ENCODE measurements at regions not wholly inside any gene's neighbourhood (a gene's known extent, or its start where the extent isn't known, plus 50 kb on each side); places are given as distances from the start of the nearest gene placed in this dataset.

DNA sequence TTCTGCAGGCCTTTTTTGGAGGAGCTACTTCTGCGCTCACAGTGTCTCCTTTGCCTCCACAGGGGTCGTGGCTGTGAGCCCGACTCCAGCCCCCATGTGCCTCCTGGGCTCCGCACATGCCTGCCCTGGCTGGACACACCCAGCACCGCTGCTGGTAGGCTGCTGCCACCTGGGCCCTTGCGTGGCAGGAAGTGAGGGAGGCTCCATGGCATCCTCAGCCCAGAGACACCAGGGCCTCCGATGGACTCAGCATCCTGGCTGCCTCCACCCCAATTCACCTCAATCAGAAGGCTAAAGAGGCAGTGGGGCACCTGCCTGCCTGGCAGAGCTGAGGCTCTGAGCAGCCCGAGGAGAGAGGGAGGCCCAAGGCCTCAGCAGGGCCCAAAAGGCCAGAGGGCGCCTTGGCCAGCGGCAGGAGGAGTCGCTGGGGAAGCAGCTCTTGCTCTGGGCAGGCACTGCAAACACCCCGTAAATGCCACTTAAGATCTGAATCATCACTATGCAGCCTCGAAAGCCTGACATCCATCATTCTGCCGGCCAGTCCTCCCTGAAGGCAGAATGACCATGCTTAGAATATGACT, 68.3 kb upstream of the OTOS start:
- Histone ChIP-seq H3K36me3 (ENCODE audit: control insufficient read depth, insufficient read depth, low read length) (no peaks in the 10 kb centered on the region), H3K4me3 (ENCODE audit: insufficient read depth, low read depth, low read length) (no peak overlapping the region), H3K27ac (ENCODE audit: insufficient read depth, low read depth, low read length, poor library complexity, severe bottlenecking) (no peak overlapping the region), H3K4me1 (ENCODE audit: control insufficient read depth, insufficient read depth, low read length) (peaks cover 19% of the 10 kb centered on the region), H3K9me3 (ENCODE audit: control insufficient read depth, low read length) (no peaks in the 10 kb centered on the region), H3K27me3 (ENCODE audit: control insufficient read depth, insufficient read depth, low read length, poor library complexity, severe bottlenecking) (no peaks in the 10 kb centered on the region)
- WGBS, 2 experiments: 91 to 93% methylated on average over 14 of the region's 14 CpGs

DNA sequence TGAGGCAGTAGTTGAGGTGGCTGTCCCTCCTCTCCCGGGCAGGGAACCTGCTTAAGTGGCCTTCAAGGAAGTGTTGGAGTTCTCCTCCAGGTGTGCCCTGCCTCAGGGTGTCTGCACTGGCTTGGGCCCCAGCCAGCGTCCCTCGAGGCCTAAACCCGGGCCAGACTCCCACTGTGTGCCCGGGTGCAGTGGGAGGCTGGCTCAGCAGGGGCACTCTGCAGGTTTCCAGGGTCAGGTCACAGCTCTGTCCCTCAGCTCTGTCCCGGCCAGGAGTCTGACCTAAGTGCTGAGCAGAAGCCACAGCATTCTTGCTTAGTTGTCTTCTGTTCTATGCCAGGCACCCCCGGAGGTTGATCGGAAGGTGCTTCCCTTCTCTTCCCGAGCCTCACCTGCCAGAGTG, 69.0 kb upstream of the OTOS start:
- H3K36me3 ChIP-seq (ENCODE audit: control insufficient read depth, insufficient read depth, low read length): no peaks in the 10 kb centered on the region
- WGBS, 2 experiments: 85 to 87% methylated on average over 9 of the region's 9 CpGs
- H3K9me3 ChIP-seq (ENCODE audit: control insufficient read depth, low read length): no peaks in the 10 kb centered on the region
- no peak overlapping the region for H3K27ac ChIP-seq (ENCODE audit: insufficient read depth, low read depth, low read length, poor library complexity, severe bottlenecking)
- H3K4me1 ChIP-seq (ENCODE audit: control insufficient read depth, insufficient read depth, low read length): peaks cover 18% of the 10 kb centered on the region
- no peak overlapping the region for H3K4me3 ChIP-seq (ENCODE audit: insufficient read depth, low read depth, low read length)
- no peaks in the 10 kb centered on the region for H3K27me3 ChIP-seq (ENCODE audit: control insufficient read depth, insufficient read depth, low read length, poor library complexity, severe bottlenecking)

DNA sequence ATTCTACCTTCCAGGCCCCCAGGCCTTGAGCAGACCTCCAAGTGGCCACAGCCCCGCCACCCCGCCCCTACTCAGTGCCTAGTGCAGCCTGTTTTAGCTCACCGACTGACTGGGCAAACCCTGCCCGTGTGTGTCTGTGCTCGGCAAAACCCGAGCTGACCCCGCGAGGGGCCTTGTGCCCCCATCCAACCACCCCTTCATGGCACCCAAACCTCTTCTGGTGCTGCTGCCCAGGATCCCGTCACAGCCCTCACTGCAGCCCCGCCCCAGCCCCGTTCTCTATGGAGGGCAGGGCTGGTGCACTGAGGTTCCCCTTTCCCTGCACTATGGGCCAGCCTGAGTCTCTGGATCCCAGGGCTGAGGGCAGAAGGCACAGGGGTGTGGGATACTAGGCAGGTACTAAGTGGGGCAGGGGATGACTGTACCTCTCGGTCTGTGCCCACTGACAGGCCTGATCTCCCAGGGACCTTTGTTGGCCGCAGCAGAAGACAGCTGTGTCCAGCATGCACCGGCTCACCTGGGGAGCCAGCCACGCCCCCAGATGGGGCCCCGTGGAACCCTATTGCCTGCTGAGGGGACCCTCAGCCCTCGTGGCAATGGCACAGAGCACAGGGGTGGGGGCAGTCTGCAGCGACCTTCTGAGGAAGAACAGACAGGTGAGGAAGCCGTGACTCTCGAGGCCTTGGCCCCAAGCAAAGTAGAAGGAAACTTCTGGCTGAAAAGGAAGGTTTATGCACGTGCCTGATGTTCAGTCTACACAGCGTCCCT, 69.9 kb upstream of the OTOS start:
- Histone ChIP-seq H3K4me1 (ENCODE audit: control insufficient read depth, insufficient read depth, low read length) (peaks cover 14% of the 10 kb centered on the region), H3K9me3 (ENCODE audit: control insufficient read depth, low read length) (no peaks in the 10 kb centered on the region), H3K27ac (ENCODE audit: insufficient read depth, low read depth, low read length, poor library complexity, severe bottlenecking) (no peak overlapping the region), H3K36me3 (ENCODE audit: control insufficient read depth, insufficient read depth, low read length) (no peaks in the 10 kb centered on the region), H3K27me3 (ENCODE audit: control insufficient read depth, insufficient read depth, low read length, poor library complexity, severe bottlenecking) (no peaks in the 10 kb centered on the region), H3K4me3 (ENCODE audit: insufficient read depth, low read depth, low read length) (no peak overlapping the region)
- 91 to 92% methylated on average over 22 of the region's 22 CpGs for WGBS, 2 experiments

DNA sequence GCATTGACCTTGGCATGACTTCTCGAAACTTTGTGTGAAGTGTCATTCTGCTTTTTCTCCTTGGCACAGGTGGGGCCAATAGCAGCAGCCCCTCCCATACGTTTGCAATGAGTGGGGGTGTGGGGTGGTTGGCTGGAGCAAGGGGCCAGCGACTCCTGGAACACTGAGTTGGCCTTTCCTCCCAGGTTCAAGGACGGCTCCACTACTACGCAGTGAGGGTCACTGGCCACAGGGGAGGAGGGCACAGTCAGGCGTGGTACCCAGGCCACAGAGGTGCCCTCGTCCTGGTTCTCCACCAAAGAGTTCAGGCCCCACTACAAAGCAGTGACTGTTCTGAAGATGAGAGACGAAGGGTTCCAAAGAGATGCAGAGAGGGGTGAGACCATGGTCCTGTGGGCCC, 70.6 kb upstream of the OTOS start:
- Histone ChIP-seq H3K36me3 (ENCODE audit: control insufficient read depth, insufficient read depth, low read length) (no peaks in the 10 kb centered on the region), H3K27me3 (ENCODE audit: control insufficient read depth, insufficient read depth, low read length, poor library complexity, severe bottlenecking) (no peaks in the 10 kb centered on the region), H3K4me3 (ENCODE audit: insufficient read depth, low read depth, low read length) (no peak overlapping the region), H3K9me3 (ENCODE audit: control insufficient read depth, low read length) (no peaks in the 10 kb centered on the region), H3K27ac (ENCODE audit: insufficient read depth, low read depth, low read length, poor library complexity, severe bottlenecking) (no peak overlapping the region), H3K4me1 (ENCODE audit: control insufficient read depth, insufficient read depth, low read length) (peaks cover 10% of the 10 kb centered on the region)
- WGBS, 2 experiments: 94 to 95% methylated on average over 8 of the region's 8 CpGs

DNA sequence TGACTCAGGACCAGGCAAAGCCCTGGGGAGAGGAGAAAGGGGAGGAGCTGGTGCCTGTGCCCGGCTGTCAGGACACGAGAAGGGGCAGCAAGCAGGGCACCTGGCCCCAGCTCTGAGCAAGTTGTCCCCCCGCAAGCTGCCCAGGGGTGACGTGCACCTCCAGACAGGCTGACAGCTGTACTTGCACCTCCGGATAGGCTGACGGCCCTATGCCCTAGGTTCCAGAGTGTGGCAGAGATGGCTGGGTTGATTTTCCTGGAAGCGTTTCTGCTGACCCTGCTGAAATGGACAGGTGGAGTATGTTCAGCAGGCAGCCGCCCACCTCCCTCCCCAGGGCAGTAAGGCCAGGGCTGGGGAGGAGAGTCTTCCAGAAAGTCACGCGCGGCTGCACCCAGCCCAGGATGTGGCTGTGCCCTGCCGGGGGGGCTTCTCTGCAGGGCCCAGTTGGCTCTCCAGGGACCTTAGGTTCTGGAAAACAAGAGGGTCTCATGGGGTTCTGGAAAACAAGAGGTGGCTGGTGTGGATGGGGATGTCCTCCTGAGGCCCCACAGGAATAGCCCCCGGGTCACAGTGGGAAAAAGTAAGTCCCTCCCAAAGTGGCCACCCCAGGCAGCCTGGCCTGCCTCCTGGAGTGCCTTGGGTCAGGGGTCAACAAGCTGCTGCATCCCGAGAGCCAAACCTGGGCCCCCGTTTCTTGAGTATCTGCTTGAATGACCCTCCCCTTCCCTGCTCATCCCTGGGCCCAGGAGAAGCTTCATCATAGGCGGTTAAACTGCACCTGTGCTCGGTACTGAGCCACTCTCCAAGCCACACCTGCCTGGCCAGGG, 71.4 kb upstream of the OTOS start:
- Histone ChIP-seq H3K9me3 (ENCODE audit: control insufficient read depth, low read length) (no peaks in the 10 kb centered on the region), H3K4me1 (ENCODE audit: control insufficient read depth, insufficient read depth, low read length) (peaks cover 10% of the 10 kb centered on the region), H3K36me3 (ENCODE audit: control insufficient read depth, insufficient read depth, low read length) (no peaks in the 10 kb centered on the region), H3K27me3 (ENCODE audit: control insufficient read depth, insufficient read depth, low read length, poor library complexity, severe bottlenecking) (no peaks in the 10 kb centered on the region), H3K27ac (ENCODE audit: insufficient read depth, low read depth, low read length, poor library complexity, severe bottlenecking) (no peak overlapping the region), H3K4me3 (ENCODE audit: insufficient read depth, low read depth, low read length) (no peak overlapping the region)
- WGBS, 2 experiments: 91 to 93% methylated on average over 17 of the region's 17 CpGs

DNA sequence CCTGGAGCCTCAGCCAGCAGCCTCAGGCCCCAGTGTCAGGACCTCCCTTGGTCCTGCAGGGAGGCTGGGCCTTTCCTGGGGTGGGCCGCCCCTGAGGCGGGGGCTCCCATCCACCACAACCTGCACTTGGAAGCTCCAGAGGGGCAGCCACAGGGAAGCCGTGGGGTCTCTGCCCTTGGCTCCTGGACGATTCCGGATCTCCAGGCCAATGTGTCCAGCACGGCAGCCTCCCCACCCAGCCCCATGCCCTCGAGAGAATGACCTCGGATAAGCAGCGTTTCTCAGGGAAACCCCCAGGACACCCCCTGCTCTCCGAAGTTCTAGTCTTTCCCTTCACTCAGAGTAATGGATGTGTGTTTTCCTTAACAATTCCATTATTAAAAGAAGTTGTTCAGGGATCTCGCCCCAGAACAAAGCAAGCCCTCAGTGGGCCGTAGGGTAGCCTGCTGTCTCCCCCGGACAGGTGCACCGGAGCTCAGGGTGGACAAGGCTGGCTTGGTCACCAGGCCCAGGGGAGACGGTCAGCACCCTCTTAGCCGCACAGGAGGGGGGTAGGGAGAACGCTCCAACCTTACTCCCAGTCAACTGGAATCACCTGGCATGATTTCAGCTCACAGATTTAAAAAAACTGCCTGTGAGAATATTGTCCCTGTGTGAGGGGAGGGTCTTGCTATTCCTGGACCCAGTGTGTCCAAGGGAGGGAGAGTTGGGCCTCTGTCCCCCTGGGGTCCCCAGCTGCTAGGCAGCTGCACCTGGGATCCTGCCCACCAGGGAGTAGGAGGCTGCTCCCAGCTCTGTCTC, 72.2 kb upstream of the OTOS start:
- H3K9me3 ChIP-seq (ENCODE audit: control insufficient read depth, low read length): no peaks in the 10 kb centered on the region
- no peaks in the 10 kb centered on the region for H3K27me3 ChIP-seq (ENCODE audit: control insufficient read depth, insufficient read depth, low read length, poor library complexity, severe bottlenecking)
- no peak overlapping the region for H3K4me3 ChIP-seq (ENCODE audit: insufficient read depth, low read depth, low read length)
- WGBS, 2 experiments: 92 to 94% methylated on average over 17 of the region's 17 CpGs
- H3K27ac ChIP-seq (ENCODE audit: insufficient read depth, low read depth, low read length, poor library complexity, severe bottlenecking): no peak overlapping the region
- peaks cover 10% of the 10 kb centered on the region for H3K4me1 ChIP-seq (ENCODE audit: control insufficient read depth, insufficient read depth, low read length)
- H3K36me3 ChIP-seq (ENCODE audit: control insufficient read depth, insufficient read depth, low read length): no peaks in the 10 kb centered on the region

DNA sequence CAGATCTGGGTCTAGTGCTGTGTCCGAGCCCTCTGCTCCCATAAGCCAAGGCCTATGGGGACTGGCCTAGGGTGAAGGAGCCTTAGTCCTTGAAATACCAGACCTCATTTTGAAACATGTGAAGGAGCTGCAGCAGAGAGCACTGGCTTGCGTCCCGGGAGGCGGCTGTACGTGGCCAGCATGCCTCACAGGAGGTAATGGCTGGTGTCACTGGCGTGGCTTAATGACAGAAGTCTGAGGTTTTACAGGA, 72.7 kb upstream of the OTOS start:
- 93% methylated on average over 6 of the region's 6 CpGs for WGBS, 2 experiments
- H3K27ac ChIP-seq (ENCODE audit: insufficient read depth, low read depth, low read length, poor library complexity, severe bottlenecking): no peak overlapping the region
- no peaks in the 10 kb centered on the region for H3K27me3 ChIP-seq (ENCODE audit: control insufficient read depth, insufficient read depth, low read length, poor library complexity, severe bottlenecking)
- H3K4me1 ChIP-seq (ENCODE audit: control insufficient read depth, insufficient read depth, low read length): peaks cover 10% of the 10 kb centered on the region
- H3K4me3 ChIP-seq (ENCODE audit: insufficient read depth, low read depth, low read length): no peak overlapping the region
- no peaks in the 10 kb centered on the region for H3K9me3 ChIP-seq (ENCODE audit: control insufficient read depth, low read length)
- H3K36me3 ChIP-seq (ENCODE audit: control insufficient read depth, insufficient read depth, low read length): no peaks in the 10 kb centered on the region

DNA sequence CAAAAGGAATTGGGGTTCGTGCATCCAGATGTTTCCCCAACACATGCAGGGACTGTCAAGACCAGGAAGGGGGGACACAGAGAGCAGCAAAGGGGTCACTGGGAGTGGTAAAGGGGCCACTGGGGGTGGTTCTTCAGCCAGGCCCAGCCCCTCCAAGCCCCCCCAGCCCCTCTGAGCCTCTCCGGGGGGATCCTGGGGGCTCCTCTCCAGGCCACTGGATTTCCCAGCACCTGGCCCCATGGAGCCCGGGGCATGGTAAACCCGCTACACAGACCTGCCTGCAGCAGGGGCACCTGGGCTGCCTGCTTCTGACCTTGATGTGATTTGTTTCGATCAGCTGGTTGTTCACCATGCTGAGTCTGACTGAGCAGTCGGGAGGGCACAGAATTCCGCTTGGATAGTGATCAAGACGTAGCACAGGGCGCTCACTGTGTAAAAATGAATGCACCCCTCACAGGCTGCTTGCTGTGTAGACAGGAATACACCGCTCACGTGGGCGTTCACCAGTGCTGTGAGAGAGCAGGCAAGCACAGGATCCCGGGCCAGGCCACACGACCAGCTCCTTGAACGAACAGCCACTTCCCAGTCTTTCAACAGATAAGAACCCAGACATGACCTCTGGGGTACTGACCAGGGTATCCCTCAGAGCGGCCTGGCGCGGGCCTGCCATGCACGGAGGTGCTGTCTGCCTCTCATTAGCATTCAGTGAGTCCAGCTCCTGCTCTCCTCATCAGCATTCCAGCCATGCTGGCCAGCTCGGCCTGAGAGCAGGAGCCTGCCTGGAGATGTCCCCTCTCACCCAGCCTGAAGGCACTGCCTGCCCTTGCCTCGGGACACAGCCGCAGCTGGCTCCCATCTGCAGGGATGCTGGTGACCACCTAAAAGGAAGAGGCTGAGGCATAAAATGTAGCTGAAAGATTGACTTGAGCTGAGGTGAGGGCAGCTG, 73.3 kb upstream of the OTOS start:
- no peak overlapping the region for H3K27ac ChIP-seq (ENCODE audit: insufficient read depth, low read depth, low read length, poor library complexity, severe bottlenecking)
- WGBS, 2 experiments: 90 to 91% methylated on average over 22 of the region's 22 CpGs
- no peaks in the 10 kb centered on the region for H3K27me3 ChIP-seq (ENCODE audit: control insufficient read depth, insufficient read depth, low read length, poor library complexity, severe bottlenecking)

DNA sequence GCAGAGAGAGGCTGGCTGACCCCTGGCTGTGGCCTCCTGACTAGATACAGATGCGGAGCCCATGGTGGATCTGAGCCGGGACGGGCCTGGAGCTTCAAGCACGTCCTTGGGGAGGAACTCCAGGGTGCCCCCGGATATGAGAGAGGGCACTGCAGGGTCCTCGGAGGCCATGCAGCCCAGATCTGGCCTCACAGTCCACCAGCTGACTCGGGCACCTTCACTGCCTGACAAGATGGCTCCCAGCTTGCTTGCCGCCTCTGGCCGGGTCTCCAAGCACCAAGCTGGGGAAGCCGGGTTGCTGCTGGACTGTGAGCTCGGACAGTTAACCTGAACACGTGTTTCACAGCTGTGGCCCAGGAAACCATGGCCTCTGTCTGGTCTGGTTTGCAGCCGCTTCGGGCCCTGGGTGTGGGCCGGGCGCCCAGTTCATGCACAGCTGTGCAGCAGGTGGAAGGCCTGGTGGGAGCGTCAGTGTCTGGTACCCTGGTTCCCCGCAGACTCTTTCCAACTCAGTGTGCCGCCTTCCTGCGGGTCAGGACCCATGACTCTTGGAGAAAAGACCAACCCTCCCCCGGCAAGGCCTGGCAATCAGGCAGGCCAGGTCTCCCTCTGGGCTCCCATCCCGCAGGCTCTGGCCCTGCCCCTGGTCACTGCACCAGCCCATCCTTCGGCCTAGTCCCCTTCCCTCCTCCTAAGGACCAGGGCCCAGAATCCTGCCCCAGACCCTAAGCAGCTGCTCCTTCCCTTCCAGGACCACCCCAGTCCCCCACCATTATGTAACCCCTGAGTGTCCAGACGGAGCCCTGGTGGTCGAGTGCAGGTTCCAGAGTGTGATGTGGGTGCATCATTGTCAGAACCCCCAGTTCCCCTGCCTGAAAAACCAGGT, 74.6 kb upstream of the OTOS start:
- Histone ChIP-seq H3K9me3 (ENCODE audit: control insufficient read depth, low read length) (no peaks in the 10 kb centered on the region), H3K4me1 (ENCODE audit: control insufficient read depth, insufficient read depth, low read length) (peaks cover 10% of the 10 kb centered on the region), H3K4me3 (ENCODE audit: insufficient read depth, low read depth, low read length) (no peak overlapping the region), H3K27ac (ENCODE audit: insufficient read depth, low read depth, low read length, poor library complexity, severe bottlenecking) (no peak overlapping the region), H3K27me3 (ENCODE audit: control insufficient read depth, insufficient read depth, low read length, poor library complexity, severe bottlenecking) (no peaks in the 10 kb centered on the region), H3K36me3 (ENCODE audit: control insufficient read depth, insufficient read depth, low read length) (no peaks in the 10 kb centered on the region)
- 92% methylated on average over 25 of the region's 25 CpGs for WGBS, 2 experiments

More for the DNA sequence above, 73.3 kb upstream of the OTOS start:
- H3K36me3 ChIP-seq (ENCODE audit: control insufficient read depth, insufficient read depth, low read length): no peaks in the 10 kb centered on the region
- H3K4me1 ChIP-seq (ENCODE audit: control insufficient read depth, insufficient read depth, low read length): peaks cover 10% of the 10 kb centered on the region
- no peaks in the 10 kb centered on the region for H3K9me3 ChIP-seq (ENCODE audit: control insufficient read depth, low read length)
- no peak overlapping the region for H3K4me3 ChIP-seq (ENCODE audit: insufficient read depth, low read depth, low read length)
